Fibroblast of lung (primary cell): ENCODE measurements at regions not wholly inside any gene's neighbourhood (a gene's known extent, or its start where the extent isn't known, plus 50 kb on each side); places are given as distances from the start of the nearest gene placed in this dataset.

Source experiments
- DNase-seq, 2 donors: peaks; one replicate each; pipeline versions ENCODE4 v3.0.0 to v3.0.0-alpha.2; 2010; ENCODE audit warnings: low read depth in 2 of 2
- H2AFZ ChIP-seq: 2 replicates; pipeline ENCODE4 v1.5.1; 2012; ENCODE audit warnings: low read length, control low read depth, inconsistent platforms
- H3K27ac ChIP-seq: 2 replicates; pipeline ENCODE4 v1.5.1; 2011; ENCODE audit warnings: low read length, control low read depth; ENCODE audit not compliant: insufficient read depth
- H3K27me3 ChIP-seq: 2 replicates; pipeline ENCODE4 v1.5.1; 2011; ENCODE audit warnings: mild to moderate bottlenecking, low read length; ENCODE audit not compliant: control insufficient read depth, insufficient read depth
- H3K36me3 ChIP-seq: 2 replicates; pipeline ENCODE4 v1.5.1; 2011; ENCODE audit warnings: low read length; ENCODE audit not compliant: control insufficient read depth, insufficient read depth
- H3K4me1 ChIP-seq: 2 replicates; pipeline ENCODE4 v1.5.1; 2011; ENCODE audit warnings: low read length; ENCODE audit not compliant: control insufficient read depth, insufficient read depth; ENCODE audit errors: extremely low read depth
- H3K4me2 ChIP-seq: 2 replicates; pipeline ENCODE4 v1.5.1; 2011; ENCODE audit warnings: low read length, control low read depth; ENCODE audit not compliant: insufficient read depth; ENCODE audit errors: extremely low read depth
- H3K4me3 ChIP-seq, 4 experiments: fragments of 200-600 bp in 1 of 4; sonication (generic) in 1 of 4; replicated peaks in 1 of 4; 2 replicates each; pipeline ENCODE4 v1.5.1; 2011 to 2016; ENCODE audit warnings: low read length in 4 of 4, low read depth in 3 of 4, mild to moderate bottlenecking in 3 of 4, control low read depth in 2 of 4, inconsistent platforms in 1 of 4, mixed read lengths in 1 of 4; ENCODE audit not compliant: insufficient read depth in 1 of 4; ENCODE audit errors: control extremely low read depth in 1 of 4
- H3K79me2 ChIP-seq: 2 replicates; pipeline ENCODE4 v1.5.1; 2012; ENCODE audit warnings: mild to moderate bottlenecking, low read length, inconsistent platforms; ENCODE audit not compliant: control insufficient read depth, insufficient read depth
- H3K9ac ChIP-seq: 2 replicates; pipeline ENCODE4 v1.5.1; 2011; ENCODE audit warnings: mild to moderate bottlenecking, low read length, control low read depth; ENCODE audit not compliant: insufficient read depth
- H3K9me3 ChIP-seq: 2 replicates; pipeline ENCODE4 v1.5.1; 2012; ENCODE audit warnings: low read depth, low read length; ENCODE audit not compliant: control insufficient read depth, insufficient read depth
- H4K20me1 ChIP-seq: 2 replicates; pipeline ENCODE4 v1.5.1; 2011; ENCODE audit warnings: low read length; ENCODE audit not compliant: control insufficient read depth, insufficient read depth; ENCODE audit errors: extremely low read depth
- EZH2 ChIP-seq: IDR thresholded peaks from 2 replicates; pipeline ENCODE4 v1.5.1; 2012; ENCODE audit warnings: low read length, control low read depth, mild to moderate bottlenecking; ENCODE audit errors: missing control alignments
- TF ChIP-seq, protein P1 (sequence below), 2 donors: IDR thresholded peaks in 1 of 2; conservative IDR thresholded peaks in 1 of 2; 1 replicate in 1 of 2; 2 replicates in 1 of 2; pipeline ENCODE4 v1.5.1; 2011 to 2012; ENCODE audit warnings: low read length in 2 of 2, control low read depth in 1 of 2, inconsistent platforms in 1 of 2, low read depth in 1 of 2, mild to moderate bottlenecking in 1 of 2

DNA sequence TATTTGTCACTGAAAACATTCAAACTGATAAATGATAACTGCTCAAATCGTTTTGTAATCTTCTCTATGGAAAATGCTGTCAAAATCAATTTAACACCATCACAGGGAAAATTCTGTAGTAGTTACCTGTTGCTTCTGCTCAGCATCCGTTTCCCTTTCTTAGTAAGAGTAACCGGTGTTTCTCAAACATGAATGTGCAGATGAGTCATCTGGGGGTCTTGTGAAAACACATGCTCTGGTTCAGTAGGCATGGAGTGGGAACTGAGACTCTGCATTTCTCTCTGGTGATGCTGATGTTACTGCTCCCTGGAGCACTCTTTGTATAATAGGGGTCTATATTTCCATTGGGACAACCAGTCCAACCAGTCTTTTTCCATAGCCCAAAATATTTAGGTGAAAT, 145.1 kb downstream of the SEMA6D start:
- H3K36me3 ChIP-seq, result no peaks in the 10 kb centered on the region
- no peak overlapping the region for H3K4me2 ChIP-seq
- no peaks in the 10 kb centered on the region for H3K4me1 ChIP-seq
- H3K9me3 ChIP-seq, result no peaks in the 10 kb centered on the region
- no peaks in the 10 kb centered on the region for H4K20me1 ChIP-seq
- no peak overlapping the region for H2AFZ ChIP-seq
- no peaks in the 10 kb centered on the region for H3K79me2 ChIP-seq
- H3K4me3 ChIP-seq, result no peak overlapping the region
- TF ChIP-seq, protein P1, sequence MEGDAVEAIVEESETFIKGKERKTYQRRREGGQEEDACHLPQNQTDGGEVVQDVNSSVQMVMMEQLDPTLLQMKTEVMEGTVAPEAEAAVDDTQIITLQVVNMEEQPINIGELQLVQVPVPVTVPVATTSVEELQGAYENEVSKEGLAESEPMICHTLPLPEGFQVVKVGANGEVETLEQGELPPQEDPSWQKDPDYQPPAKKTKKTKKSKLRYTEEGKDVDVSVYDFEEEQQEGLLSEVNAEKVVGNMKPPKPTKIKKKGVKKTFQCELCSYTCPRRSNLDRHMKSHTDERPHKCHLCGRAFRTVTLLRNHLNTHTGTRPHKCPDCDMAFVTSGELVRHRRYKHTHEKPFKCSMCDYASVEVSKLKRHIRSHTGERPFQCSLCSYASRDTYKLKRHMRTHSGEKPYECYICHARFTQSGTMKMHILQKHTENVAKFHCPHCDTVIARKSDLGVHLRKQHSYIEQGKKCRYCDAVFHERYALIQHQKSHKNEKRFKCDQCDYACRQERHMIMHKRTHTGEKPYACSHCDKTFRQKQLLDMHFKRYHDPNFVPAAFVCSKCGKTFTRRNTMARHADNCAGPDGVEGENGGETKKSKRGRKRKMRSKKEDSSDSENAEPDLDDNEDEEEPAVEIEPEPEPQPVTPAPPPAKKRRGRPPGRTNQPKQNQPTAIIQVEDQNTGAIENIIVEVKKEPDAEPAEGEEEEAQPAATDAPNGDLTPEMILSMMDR (conservative IDR thresholded peaks at IDR 0.05 in 1 of 2, IDR thresholded peaks at IDR 0.05 in 1 of 2; ENCODE audit: low read depth in 1 of 2, low read length in 2 of 2), result no peak
- TF ChIP-seq EZH2, result no peak
- no peaks in the 10 kb centered on the region for H3K27me3 ChIP-seq
- no peak for DNase-seq
- no peak overlapping the region for H3K27ac ChIP-seq
- no peak overlapping the region for H3K9ac ChIP-seq

DNA sequence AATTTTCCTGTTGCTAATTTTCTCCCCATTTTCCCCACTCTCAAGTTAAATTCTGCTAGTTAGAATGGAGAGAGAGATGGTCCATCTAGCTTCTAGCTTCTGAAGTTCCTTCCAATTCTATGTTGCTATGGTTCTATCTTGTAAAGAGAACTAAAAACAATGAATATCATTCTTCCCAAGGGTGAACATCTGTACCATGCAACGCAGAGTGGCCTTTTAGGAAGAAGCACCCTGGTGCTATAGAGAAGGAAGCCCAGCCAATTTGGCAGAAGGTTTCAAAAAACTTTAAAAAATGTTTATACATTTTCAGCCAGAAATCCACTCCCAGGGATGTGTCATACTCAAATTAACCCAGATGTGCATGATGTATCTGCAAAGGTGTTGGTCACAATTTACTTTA, 149.1 kb downstream of the SEMA6D start:
- TF ChIP-seq, protein P1 (conservative IDR thresholded peaks at IDR 0.05 in 1 of 2, IDR thresholded peaks at IDR 0.05 in 1 of 2; ENCODE audit: low read depth in 1 of 2, low read length in 2 of 2), result no peak
- no peak for TF ChIP-seq EZH2
- no peak overlapping the region for H3K9ac ChIP-seq
- no peaks in the 10 kb centered on the region for H3K27me3 ChIP-seq
- H3K27ac ChIP-seq, result no peak overlapping the region
- no peak overlapping the region for H3K4me2 ChIP-seq
- no peak overlapping the region for H2AFZ ChIP-seq
- H3K4me1 ChIP-seq, result no peaks in the 10 kb centered on the region
- no peaks in the 10 kb centered on the region for H3K36me3 ChIP-seq
- no peak overlapping the region for H3K4me3 ChIP-seq
- no peaks in the 10 kb centered on the region for H3K9me3 ChIP-seq
- H3K79me2 ChIP-seq, result no peaks in the 10 kb centered on the region
- no peaks in the 10 kb centered on the region for H4K20me1 ChIP-seq
- no peak for DNase-seq

DNA sequence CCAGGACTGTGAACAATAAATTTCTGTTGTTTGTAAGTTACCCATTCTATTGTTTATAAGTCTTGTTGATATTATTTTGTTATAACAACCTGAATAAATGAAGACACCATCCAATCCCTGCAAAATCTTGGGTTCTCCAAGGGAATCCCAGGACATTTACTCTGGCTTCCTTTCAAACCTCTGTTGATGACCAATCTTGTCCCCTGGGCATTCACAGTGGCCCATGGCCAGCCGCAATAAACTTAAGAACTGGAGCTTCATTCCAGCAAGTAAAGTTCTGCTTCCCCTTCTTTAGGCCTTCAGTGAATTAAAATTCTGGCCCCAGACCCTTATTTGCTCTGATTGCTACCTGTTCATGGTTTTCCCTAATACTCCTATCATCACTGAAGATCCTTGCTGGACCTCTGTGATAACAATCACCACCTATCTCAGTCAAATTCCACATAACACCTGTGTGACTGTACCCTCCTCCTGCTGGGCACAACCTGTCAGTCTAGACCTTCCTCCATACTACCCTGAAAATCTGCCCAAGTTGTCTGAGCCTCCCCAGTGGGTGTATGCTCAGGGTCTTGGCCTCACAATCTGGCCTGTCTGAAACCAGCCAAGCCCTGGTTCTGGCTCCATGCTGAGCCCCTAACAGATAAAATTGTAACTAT, 153.1 kb downstream of the SEMA6D start:
- TF ChIP-seq, protein P1 (conservative IDR thresholded peaks at IDR 0.05 in 1 of 2, IDR thresholded peaks at IDR 0.05 in 1 of 2; ENCODE audit: low read depth in 1 of 2, low read length in 2 of 2), result no peak
- no peak for TF ChIP-seq EZH2
- H3K79me2 ChIP-seq, result no peaks in the 10 kb centered on the region
- no peaks in the 10 kb centered on the region for H4K20me1 ChIP-seq
- no peaks in the 10 kb centered on the region for H3K36me3 ChIP-seq
- H3K9me3 ChIP-seq, result no peaks in the 10 kb centered on the region
- H3K27ac ChIP-seq, result no peak overlapping the region
- H2AFZ ChIP-seq, result no peak overlapping the region
- no peaks in the 10 kb centered on the region for H3K4me1 ChIP-seq
- H3K4me3 ChIP-seq, result no peak overlapping the region
- no peaks in the 10 kb centered on the region for H3K27me3 ChIP-seq
- no peak overlapping the region for H3K4me2 ChIP-seq
- DNase-seq, result no peak
- no peak overlapping the region for H3K9ac ChIP-seq
